GM21825 (cell line): ENCODE measurements at regions not wholly inside any gene's neighbourhood (a gene's known extent, or its start where the extent isn't known, plus 50 kb on each side); places are given as distances from the start of the nearest gene placed in this dataset.

ENCODE experiments used
- ATAC-seq: cut with Tn5 transposase; IDR thresholded peaks from one replicate; pipeline ENCODE4 v1.9.1; 2021; ENCODE audit warnings: mild to moderate bottlenecking, moderate library complexity; ENCODE audit not compliant: unreplicated experiment

- ATAC-seq: no peak
Measured at GRCh38 chr12:61362037-61362436, 898.2 kb upstream of the USP15 start.

- ATAC-seq: no peak
Measured at GRCh38 chr12:61365001-61365400, 895.2 kb upstream of the USP15 start.

DNA sequence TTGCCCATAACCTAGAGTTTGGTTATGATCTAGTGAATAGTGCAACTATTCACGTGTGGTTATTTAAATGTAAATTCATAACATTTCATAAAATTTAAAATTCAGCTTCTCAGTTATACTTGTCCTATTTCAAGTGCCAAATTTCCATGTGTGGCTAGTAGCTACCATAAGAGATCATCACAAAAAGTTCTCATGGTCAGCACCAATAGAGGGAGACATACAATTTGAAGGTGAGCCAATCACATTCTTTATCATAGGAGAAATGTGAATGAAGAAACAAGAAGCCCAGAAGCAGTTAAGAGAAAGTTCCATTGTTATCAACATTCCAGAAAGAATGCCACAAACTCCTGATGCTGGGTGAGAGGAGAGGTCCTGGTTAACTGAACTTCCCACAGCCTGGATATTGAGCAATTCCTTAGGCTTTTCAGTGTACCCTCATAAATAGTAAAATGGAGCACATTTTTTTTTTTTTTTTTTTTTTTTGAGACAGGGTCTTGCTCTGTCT is 892.9 kb upstream of the USP15 start:
- ATAC-seq: no peak

DNA sequence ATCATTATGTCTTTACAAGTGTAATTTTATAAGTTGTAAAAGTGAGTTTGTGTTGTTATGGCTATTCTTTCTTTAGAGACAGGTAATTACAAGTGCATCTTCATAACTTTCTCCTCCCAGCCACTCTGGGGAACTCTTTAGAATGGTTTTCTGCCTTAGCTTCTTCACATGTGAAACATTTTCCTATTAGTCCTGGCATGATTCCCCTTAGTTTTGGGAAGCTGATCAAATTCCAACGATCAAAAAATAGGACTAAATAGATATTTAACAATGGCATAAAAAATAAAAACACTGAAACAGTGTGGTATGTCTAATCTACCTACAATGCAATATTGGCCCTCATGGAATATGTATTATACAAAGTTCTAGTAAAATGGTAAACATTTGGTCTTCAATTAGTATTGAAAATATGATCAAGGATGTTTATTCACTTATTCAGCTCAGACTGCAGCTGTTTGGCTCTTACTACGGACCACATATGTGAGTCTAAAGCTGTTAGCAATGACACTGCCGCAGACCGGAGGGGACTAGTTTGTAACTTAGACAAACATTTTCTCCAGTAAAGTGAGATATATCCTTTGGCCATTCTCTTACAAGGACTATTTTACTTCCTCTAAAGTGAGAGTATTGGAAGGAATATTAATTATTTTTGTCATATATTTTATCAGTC is 890.8 kb upstream of the USP15 start:
- ATAC-seq: no peak

DNA sequence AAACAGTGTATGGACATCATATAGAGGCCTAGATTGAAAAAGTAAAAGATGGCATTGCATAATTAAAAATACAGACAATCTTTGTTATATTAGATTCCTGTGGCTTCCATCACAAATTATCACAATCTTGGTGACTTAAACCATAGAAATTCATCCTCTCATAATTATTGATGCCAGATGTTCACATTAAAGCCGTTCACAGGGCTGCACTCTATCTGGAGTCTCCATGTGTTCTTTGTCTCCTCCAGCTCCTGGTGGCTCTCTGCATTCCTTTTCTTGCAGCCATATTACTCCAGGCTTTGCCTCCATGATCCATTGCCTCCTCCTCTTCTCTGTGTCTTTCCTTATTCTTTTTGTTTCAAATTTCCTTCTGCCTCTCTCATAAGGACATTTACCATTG is 875.7 kb upstream of the USP15 start:
- ATAC-seq: no peak

DNA sequence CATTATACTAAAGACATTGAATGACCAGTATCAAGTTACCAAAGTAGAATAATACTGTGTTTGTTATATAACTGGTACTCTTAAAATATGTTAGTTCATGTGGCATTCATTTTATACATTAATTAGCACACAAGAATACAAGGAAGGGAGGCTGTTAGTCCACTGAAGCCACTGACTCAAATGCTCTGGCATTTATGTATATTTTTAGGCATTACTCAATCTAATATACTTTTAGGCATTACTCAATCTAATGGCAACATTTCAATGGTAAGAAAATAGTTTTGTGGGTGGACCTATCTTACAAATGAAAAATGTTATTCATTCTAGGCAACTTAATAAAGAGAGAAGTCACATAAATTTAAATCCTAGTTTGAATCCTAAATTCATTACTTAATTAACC is 874.4 kb upstream of the USP15 start:
- no peak for ATAC-seq

DNA sequence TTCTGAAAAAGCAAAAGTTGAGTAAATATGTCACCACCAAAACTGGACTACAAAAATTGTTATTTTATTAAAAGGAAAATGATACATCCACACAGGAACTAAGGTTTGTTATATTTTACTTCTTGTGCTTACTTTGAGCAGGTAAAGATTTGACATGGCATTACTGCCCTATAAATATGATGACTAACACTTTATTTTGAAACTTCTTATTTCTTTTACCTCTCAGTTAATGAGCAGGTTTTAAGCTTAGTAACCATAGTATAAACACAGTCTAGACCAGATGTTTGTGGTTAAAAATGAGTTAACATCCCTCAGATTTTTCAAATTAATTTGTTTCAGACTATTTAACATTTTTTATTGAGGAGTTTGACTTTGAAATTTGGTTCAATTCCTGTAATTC is 862.5 kb upstream of the USP15 start:
- no peak for ATAC-seq

DNA sequence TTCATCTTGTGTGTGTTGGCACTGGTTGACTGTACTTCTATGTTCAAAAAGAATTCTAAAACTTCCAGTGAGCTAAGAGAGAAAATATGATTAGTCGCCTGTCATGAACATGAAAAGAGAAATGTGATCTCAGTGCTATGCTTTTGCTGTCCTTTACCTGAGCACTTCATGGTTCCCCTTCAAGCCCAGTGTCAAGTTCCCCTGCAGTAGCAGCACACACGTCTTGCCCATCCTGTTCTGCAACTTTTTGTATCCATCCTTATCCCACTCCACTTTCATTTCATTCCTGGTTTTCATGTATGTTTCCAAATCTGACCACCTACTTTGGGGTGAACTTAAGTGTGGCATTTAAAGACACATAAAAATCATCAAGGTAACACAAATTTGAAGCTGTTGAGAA is 848.0 kb upstream of the USP15 start:
- no peak for ATAC-seq

DNA sequence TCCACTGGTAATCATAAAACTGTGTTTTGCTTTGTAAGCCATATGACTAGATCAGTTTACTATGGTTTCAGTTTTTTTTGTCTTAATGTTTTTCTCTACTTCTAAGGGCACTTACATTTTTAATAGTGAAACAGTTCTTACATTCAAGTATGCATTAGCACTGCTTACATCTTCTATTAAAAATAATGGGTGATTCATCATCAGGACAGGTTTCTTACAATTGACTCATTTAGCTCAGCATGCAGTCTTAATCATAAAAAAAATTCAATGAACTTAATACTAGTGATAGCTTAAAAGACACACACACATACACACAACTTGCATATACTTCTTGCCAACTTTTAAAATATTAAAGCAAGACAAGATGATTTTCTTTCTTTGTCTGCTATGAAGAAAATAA is 845.7 kb upstream of the USP15 start:
- no peak for ATAC-seq

GRCh38 chr12:61422786-61423185 is 837.4 kb upstream of the USP15 start:
- no peak for ATAC-seq

- no peak for ATAC-seq
Measured at GRCh38 chr12:61452076-61452475, 808.1 kb upstream of the USP15 start.

DNA sequence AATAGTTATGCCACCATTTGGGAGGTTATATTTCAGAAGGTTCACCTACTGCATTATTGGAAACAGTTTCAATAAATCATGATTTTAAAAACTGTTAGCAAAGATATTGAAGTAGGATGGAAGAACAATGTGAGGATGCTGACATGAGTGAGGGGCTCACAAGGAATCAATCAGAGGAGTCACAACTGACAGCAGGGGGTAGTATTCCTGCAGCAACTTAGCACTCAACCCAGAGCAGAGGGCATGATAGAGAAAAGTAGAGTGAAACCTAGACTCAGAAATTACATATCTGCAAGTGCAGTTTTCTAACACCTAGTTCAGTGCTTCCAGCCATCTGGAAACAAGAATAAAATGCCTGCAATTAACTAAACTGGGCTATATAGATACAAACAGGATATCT is 772.5 kb upstream of the USP15 start:
- no peak for ATAC-seq

GRCh38 chr12:61490526-61491498 is 769.4 kb upstream of the USP15 start:
- no peak for ATAC-seq

GRCh38 chr12:61502179-61502578 is 758.0 kb upstream of the USP15 start:
- no peak for ATAC-seq

DNA sequence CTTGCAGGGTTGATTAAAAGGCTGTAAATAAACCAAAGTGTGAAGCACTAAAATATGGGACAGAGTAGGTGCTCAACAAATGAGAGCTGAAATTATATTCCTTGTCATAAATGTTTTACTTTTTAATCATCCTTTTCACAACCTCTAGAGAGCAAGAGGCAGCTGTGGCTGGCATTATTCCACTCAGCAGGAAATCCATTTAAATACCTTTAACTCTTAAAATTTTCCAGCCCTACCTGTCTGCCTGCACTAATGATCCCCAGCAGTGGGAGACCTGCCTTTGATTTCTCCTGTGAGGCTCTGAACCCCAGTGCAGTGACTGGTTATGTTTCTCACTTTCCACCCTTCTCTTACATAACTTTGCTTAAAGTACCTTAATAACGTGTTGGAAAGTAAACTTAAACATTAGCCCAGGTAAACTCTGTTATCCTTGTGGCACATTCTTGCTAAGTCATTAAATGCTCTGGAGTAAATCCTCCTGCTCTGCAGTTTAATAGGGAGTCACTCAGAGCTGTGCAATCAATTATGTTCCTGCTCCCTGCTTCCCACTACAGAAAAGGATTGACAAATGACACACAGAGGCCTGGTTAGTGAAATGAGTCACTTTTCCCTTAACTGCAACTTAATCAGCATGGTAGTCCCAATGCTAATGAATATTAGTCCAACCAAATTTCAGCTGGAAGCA is 755.7 kb upstream of the USP15 start:
- ATAC-seq: no peak

GRCh38 chr12:61513499-61513898 is 746.7 kb upstream of the USP15 start:
- no peak for ATAC-seq

DNA sequence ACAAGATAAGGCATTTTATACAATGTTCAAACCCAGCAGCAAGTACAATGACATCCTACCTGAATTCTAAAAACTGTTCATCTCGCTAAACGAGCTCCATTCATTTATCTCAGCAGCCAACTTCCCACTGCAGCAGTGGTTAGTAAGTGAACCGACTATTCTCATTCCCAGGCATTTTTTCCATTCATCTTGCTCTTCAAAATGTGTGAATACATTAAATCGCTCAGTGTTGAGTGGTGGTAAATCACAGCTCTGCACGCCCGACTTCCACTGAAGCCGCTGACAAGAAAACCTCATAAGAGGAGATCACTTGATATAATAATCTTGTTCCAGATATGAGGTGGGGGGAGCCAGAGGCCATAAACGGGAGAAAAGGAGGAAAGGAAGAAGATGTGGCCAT is 746.2 kb upstream of the USP15 start:
- ATAC-seq: no peak

DNA sequence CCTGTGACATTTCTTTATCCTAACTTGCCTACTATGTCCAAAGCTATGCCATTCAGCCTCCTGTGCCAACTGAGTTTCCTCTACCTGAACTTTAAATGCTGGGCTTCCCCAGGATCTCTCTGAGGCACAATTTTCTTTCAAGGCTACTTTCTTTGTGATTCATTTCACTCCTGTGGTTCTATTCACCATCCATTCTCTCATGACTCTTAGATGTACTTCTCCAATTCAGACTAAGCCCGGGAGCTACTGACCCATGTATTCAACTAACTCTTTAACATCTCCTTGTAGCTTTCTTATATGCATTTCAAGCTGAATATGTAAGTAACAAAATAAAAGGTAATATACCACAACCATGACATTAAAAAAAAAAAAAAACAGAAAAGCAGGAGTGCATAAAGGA is 738.9 kb upstream of the USP15 start:
- ATAC-seq: no peak

- no peak for ATAC-seq
Measured at GRCh38 chr12:61523276-61523992, 736.8 kb upstream of the USP15 start.

GRCh38 chr12:61524851-61525250 is 735.4 kb upstream of the USP15 start:
- no peak for ATAC-seq

- no peak for ATAC-seq
Measured at GRCh38 chr12:61525331-61525730, 734.9 kb upstream of the USP15 start.
